ENCODE measurements at regions not wholly inside any gene's neighbourhood (a gene's known extent, or its start where the extent isn't known, plus 50 kb on each side); places are given as distances from the start of the nearest gene placed in this dataset.

GRCh38 chr5:175003531-175003930 is 279.1 kb downstream of the MSX2 start:
- Histone ChIP-seq H3K4me3 (ENCODE audit: low read depth, low read length) (no peak overlapping the region), H3K27me3 (ENCODE audit: control insufficient read depth, insufficient read depth, low read length) (no peaks in the 10 kb centered on the region), H3K36me3 (ENCODE audit: control insufficient read depth, insufficient read depth, low read length) (no peaks in the 10 kb centered on the region)
- TF ChIP-seq, protein P1, sequence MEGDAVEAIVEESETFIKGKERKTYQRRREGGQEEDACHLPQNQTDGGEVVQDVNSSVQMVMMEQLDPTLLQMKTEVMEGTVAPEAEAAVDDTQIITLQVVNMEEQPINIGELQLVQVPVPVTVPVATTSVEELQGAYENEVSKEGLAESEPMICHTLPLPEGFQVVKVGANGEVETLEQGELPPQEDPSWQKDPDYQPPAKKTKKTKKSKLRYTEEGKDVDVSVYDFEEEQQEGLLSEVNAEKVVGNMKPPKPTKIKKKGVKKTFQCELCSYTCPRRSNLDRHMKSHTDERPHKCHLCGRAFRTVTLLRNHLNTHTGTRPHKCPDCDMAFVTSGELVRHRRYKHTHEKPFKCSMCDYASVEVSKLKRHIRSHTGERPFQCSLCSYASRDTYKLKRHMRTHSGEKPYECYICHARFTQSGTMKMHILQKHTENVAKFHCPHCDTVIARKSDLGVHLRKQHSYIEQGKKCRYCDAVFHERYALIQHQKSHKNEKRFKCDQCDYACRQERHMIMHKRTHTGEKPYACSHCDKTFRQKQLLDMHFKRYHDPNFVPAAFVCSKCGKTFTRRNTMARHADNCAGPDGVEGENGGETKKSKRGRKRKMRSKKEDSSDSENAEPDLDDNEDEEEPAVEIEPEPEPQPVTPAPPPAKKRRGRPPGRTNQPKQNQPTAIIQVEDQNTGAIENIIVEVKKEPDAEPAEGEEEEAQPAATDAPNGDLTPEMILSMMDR (IDR thresholded peaks at IDR 0.05; ENCODE audit: insufficient read depth, low read length, severe bottlenecking) = no peak
- FAIRE-seq (no peak), DNase-seq (ENCODE audit: low read depth) (no peak)

- TF ChIP-seq, protein P1 (IDR thresholded peaks at IDR 0.05; ENCODE audit: insufficient read depth, low read length, severe bottlenecking) = no peak
- H3K36me3 ChIP-seq (ENCODE audit: control insufficient read depth, insufficient read depth, low read length) = no peaks in the 10 kb centered on the region
- DNase-seq (ENCODE audit: low read depth) (no peak), FAIRE-seq (no peak)
- H3K27me3 ChIP-seq (ENCODE audit: control insufficient read depth, insufficient read depth, low read length) = no peaks in the 10 kb centered on the region
- H3K4me3 ChIP-seq (ENCODE audit: low read depth, low read length) = no peak overlapping the region
Observed at GRCh38 chr5:175001876-175002645, 277.7 kb downstream of the MSX2 start.

GRCh38 chr5:175001311-175001710 is 276.9 kb downstream of the MSX2 start:
- Histone ChIP-seq H3K27me3 (ENCODE audit: control insufficient read depth, insufficient read depth, low read length) (no peaks in the 10 kb centered on the region), H3K36me3 (ENCODE audit: control insufficient read depth, insufficient read depth, low read length) (no peaks in the 10 kb centered on the region), H3K4me3 (ENCODE audit: low read depth, low read length) (no peak overlapping the region)
- FAIRE-seq (no peak), DNase-seq (ENCODE audit: low read depth) (no peak)
- TF ChIP-seq, protein P1 (IDR thresholded peaks at IDR 0.05; ENCODE audit: insufficient read depth, low read length, severe bottlenecking) = no peak

DNA sequence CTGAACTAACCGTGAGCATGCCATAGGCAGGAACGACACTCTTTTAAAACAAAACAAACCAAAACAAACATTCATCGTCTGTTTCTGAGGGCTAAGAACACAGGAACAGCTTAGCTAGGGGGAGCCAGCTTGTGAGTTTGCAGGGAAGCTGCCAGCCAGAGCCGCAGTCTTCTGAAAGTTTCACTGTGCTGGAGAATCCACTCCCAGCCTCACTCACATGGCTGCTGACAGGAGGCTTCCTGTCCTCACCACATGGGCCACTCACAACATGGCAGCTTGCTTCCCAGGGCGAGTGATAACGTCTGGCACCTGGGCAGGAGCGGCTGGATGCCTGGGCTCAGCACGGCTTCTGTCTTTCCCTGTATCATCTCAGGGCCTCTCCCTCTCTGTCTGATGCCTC is 275.2 kb downstream of the MSX2 start:
- Histone ChIP-seq H3K4me3 (ENCODE audit: low read depth, low read length) (no peak overlapping the region), H3K27me3 (ENCODE audit: control insufficient read depth, insufficient read depth, low read length) (no peaks in the 10 kb centered on the region), H3K36me3 (ENCODE audit: control insufficient read depth, insufficient read depth, low read length) (no peaks in the 10 kb centered on the region)
- FAIRE-seq (no peak), DNase-seq (ENCODE audit: low read depth) (no peak)
- TF ChIP-seq, protein P1 (IDR thresholded peaks at IDR 0.05; ENCODE audit: insufficient read depth, low read length, severe bottlenecking) = no peak

GRCh38 chr5:174998131-174998730 is 273.8 kb downstream of the MSX2 start:
- Histone ChIP-seq H3K4me3 (ENCODE audit: low read depth, low read length) (no peak overlapping the region), H3K27me3 (ENCODE audit: control insufficient read depth, insufficient read depth, low read length) (no peaks in the 10 kb centered on the region), H3K36me3 (ENCODE audit: control insufficient read depth, insufficient read depth, low read length) (no peaks in the 10 kb centered on the region)
- FAIRE-seq (no peak), DNase-seq (ENCODE audit: low read depth) (peak; percentile 4)
- TF ChIP-seq, protein P1 (IDR thresholded peaks at IDR 0.05; ENCODE audit: insufficient read depth, low read length, severe bottlenecking) = no peak
